ENCODE measurements at regions not wholly inside any gene's neighbourhood (a gene's known extent, or its start where the extent isn't known, plus 50 kb on each side); places are given as distances from the start of the nearest gene placed in this dataset.

DNA sequence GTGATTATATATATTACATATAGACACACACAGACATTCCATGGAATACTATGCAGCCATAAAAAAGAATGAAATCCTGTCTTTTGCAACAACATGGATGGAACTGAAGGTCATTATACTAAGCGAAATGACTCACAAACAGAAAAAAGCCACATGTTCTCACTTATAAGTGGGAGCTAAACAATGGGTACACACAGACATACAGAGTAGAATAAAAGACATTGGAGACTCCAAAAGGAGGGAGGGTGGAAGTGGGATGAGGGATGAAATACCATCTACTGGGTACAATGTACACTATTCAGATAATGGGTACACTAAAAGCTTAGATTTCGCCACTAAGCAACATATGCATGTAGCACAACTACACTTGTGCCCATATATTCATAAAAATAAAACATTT is 170.0 kb upstream of the RGMB start:
- intact Hi-C loops (cut with DNase I): no loop called here
- 68 to 97% (median 75%) methylated on average over 2 of the region's 2 CpGs for WGBS, 3 donors
- no peak for DNase-seq
- Histone ChIP-seq H3K4me3 (no peak overlapping the region), H3K36me3 (ENCODE audit: insufficient read depth in 1 of 2, low read depth in 1 of 2) (no peaks in the 10 kb centered on the region), H3K27ac (no peak overlapping the region), H3K4me1 (no peaks in the 10 kb centered on the region), H3K9me3 (no peaks in the 10 kb centered on the region), H3K27me3 (ENCODE audit: insufficient read depth in 3 of 3, low read length in 2 of 3) (no peaks in the 10 kb centered on the region)
- no peak for ATAC-seq
- TF ChIP-seq, protein P1, sequence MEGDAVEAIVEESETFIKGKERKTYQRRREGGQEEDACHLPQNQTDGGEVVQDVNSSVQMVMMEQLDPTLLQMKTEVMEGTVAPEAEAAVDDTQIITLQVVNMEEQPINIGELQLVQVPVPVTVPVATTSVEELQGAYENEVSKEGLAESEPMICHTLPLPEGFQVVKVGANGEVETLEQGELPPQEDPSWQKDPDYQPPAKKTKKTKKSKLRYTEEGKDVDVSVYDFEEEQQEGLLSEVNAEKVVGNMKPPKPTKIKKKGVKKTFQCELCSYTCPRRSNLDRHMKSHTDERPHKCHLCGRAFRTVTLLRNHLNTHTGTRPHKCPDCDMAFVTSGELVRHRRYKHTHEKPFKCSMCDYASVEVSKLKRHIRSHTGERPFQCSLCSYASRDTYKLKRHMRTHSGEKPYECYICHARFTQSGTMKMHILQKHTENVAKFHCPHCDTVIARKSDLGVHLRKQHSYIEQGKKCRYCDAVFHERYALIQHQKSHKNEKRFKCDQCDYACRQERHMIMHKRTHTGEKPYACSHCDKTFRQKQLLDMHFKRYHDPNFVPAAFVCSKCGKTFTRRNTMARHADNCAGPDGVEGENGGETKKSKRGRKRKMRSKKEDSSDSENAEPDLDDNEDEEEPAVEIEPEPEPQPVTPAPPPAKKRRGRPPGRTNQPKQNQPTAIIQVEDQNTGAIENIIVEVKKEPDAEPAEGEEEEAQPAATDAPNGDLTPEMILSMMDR (IDR thresholded peaks at IDR 0.05): no peak

- H3K4me3 ChIP-seq: no peak overlapping the region
- H3K9me3 ChIP-seq: no peaks in the 10 kb centered on the region
- intact Hi-C loops (cut with DNase I): no loop called here
- 21 to 29% (median 28%) methylated on average over 1 of the region's 1 CpG for WGBS, 3 donors
- H3K27ac ChIP-seq: no peak overlapping the region
- TF ChIP-seq, protein P1 (IDR thresholded peaks at IDR 0.05): no peak
- H3K36me3 ChIP-seq (ENCODE audit: insufficient read depth in 1 of 2, low read depth in 1 of 2): no peaks in the 10 kb centered on the region
- no peaks in the 10 kb centered on the region for H3K4me1 ChIP-seq
- H3K27me3 ChIP-seq (ENCODE audit: insufficient read depth in 3 of 3, low read length in 2 of 3): no peaks in the 10 kb centered on the region
- ATAC-seq: no peak
- no peak for DNase-seq
Observed at GRCh38 chr5:98604301-98604700, 169.2 kb upstream of the RGMB start.

DNA sequence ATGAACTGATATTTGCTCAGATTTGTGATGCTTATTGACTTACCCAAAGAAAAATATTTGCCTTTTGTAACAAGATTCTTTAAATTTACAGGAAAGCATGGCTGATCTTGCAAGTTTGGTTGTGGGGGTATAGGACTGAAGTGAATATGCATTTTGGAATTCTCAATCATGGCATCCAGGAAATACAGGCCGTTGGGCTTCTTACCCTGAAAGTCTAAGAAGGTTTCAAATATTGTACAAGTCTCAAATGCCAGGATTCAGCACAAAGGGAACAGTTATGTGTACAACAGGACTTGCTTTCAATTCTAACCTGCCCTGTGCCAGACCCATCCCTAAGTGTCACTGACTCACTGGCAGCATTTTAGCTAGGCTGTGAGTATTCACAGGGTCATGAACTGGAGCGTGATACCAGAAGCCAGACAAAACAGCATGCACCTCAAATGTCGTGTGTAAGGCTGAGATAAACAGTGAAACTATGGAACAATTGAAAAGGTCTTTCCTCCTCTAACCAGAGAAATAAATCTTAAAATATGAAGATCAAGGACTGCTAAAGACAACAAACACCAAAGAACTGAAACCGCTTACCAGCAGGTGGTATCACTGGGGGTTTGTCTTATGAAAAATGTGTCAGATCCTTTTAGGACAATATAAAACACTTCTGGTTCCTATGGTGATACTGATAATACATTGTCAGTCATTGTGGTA is 168.6 kb upstream of the RGMB start:
- 49 to 58% (median 55%) methylated on average over 4 of the region's 4 CpGs for WGBS, 3 donors
- TF ChIP-seq, protein P1 (IDR thresholded peaks at IDR 0.05): no peak
- H3K36me3 ChIP-seq (ENCODE audit: insufficient read depth in 1 of 2, low read depth in 1 of 2): no peaks in the 10 kb centered on the region
- no peaks in the 10 kb centered on the region for H3K4me1 ChIP-seq
- intact Hi-C loops (cut with DNase I): no loop called here
- ATAC-seq (no peak), DNase-seq (no peak)
- no peak overlapping the region for H3K4me3 ChIP-seq
- no peak overlapping the region for H3K27ac ChIP-seq
- no peaks in the 10 kb centered on the region for H3K27me3 ChIP-seq (ENCODE audit: insufficient read depth in 3 of 3, low read length in 2 of 3)
- H3K9me3 ChIP-seq: no peaks in the 10 kb centered on the region

DNA sequence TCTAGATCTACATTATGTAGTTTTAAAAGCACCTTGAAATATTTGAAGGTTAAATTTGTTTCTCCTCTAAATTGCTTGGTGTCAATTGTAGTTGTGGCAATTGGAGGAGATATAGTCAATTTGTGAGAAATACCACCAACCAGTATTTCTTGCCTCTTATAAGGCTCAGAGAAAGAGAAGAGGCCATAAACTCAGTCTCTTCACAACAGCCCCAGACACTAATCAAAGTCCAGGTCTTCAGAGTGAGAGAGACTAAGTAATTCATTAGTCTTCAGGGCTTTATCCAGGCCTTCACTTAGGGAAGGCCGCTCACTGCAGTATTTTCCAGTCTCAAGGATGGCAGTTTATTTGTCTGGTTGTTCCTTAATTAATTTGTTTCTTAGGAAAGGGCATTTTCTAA is 168.0 kb upstream of the RGMB start:
- H3K36me3 ChIP-seq (ENCODE audit: insufficient read depth in 1 of 2, low read depth in 1 of 2): no peaks in the 10 kb centered on the region
- no peaks in the 10 kb centered on the region for H3K9me3 ChIP-seq
- TF ChIP-seq, protein P1 (IDR thresholded peaks at IDR 0.05): no peak
- no peaks in the 10 kb centered on the region for H3K4me1 ChIP-seq
- 94 to 97% (median 96%) methylated on average over 1 of the region's 1 CpG for WGBS, 3 donors
- ATAC-seq (no peak), DNase-seq (no peak)
- intact Hi-C loops (cut with DNase I): no loop called here
- no peaks in the 10 kb centered on the region for H3K27me3 ChIP-seq (ENCODE audit: insufficient read depth in 3 of 3, low read length in 2 of 3)
- no peak overlapping the region for H3K4me3 ChIP-seq
- H3K27ac ChIP-seq: no peak overlapping the region

DNA sequence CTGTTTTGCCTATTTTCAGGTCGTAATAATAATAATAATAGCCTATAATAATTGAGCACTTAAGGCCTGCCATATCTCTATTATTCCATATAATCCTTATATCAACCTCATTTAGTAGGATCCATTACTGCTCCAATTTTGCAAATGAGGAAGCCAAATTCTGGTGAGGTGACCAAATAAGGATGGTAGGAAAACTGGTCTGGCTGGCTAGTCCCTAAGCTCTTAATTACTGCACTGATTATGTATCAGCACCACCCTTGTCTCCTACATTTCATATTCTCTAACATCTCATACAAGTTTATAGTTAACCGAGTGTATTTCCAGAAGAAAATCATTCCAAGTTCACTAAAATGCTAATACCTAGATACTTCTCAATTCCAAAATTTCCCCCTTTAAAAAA is 166.5 kb upstream of the RGMB start:
- no peak for ATAC-seq

More for the DNA sequence above, 166.5 kb upstream of the RGMB start:
- H3K27ac ChIP-seq: no peak overlapping the region
- H3K4me1 ChIP-seq: no peaks in the 10 kb centered on the region
- no peaks in the 10 kb centered on the region for H3K27me3 ChIP-seq (ENCODE audit: insufficient read depth in 3 of 3, low read length in 2 of 3)
- no peaks in the 10 kb centered on the region for H3K9me3 ChIP-seq
- no peaks in the 10 kb centered on the region for H3K36me3 ChIP-seq (ENCODE audit: insufficient read depth in 1 of 2, low read depth in 1 of 2)
- TF ChIP-seq, protein P1 (IDR thresholded peaks at IDR 0.05): no peak
- intact Hi-C loops (cut with DNase I): no loop called here
- WGBS, 3 donors: 70 to 92% (median 83%) methylated on average over 2 of the region's 2 CpGs
- no peak for DNase-seq
- H3K4me3 ChIP-seq: no peak overlapping the region
